ENCODE measurements at regions not wholly inside any gene's neighbourhood (a gene's known extent, or its start where the extent isn't known, plus 50 kb on each side); places are given as distances from the start of the nearest gene placed in this dataset.

DNA sequence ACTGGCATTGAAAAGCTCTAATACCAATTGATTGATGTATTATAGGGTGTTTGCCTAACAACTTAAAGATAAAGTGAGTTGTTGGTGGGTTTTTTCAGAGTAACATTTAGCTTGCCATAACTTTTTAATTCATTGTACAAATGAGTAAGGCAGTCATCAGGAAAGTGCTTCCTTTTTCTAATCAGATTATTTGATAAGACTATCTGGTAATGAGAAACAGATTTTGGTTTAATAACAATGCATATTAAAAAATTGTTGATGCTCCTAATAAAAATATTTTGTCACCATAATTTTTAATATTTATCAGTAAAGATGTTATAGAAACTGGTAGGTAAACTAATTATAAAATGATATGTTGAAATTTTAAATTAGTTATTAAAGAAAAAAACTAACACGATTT lies 51.3 kb downstream of the BLTP1 start:
- no peak for DNase-seq

DNA sequence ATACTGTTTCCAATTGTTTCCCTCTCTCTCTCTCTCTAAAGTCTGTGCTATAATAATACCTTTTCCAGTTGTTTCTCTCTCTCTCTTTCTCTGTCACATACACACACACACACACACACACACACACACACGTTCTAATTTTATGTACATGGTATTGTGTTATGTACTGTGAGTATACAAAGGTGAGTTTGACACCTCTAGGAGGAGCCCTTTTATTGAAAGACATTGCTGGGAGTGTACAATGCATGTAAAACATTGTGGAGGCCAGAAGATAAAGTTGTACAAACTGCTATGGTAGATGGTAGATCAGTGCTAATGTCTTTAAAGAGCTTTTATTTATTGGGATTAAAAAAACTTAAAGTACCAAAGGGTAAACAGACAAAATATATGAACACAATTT lies 53.6 kb downstream of the BLTP1 start:
- no peak for DNase-seq

GRCh38 chr4:122212880-122213279 lies 60.7 kb downstream of the BLTP1 start:
- no peak for DNase-seq

GRCh38 chr4:122218762-122219161 lies 66.6 kb downstream of the BLTP1 start:
- DNase-seq: peak; percentile 22 to 30

DNA sequence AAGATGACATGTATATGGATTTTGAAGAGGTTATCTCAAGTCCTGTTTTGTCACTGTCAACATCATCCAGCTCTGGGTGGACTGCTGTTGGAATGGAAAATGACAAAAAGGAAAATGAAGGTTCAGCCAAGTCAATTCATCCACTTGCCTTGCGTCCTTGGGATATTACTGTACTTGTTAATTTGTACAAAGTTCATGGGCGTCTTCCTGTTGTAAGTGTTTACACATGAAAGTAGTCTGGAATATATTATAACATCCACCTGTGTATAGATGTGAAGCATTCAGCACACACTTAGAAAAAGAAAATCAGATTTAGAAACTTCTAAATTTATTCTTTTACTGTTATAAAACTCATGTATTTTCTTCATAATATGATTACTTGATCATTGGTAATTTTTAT lies 67.2 kb downstream of the BLTP1 start:
- DNase-seq: no peak

GRCh38 chr4:122221322-122221721 lies 69.2 kb downstream of the BLTP1 start:
- no peak for DNase-seq

GRCh38 chr4:122224348-122224747 lies 72.2 kb downstream of the BLTP1 start:
- peak; percentile 6 to 18 for DNase-seq

DNA sequence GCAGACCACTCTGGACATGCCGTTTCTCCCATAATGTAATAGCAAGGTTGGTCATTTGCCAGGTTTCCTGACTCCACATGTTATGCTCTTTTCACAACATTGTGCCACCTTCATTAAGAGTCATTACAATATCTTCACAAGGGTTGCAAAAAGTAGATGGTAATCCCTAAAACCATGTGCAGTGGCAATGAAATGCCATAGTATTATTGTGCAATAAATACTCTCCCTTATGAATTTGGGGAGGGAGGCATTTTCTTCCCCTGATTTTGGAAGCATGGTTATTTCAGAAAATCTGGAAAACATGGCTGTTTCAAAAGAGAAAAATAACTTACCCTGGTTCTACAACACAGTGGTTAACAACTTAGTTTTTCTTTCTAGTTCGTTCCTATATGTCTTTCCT lies 75.1 kb downstream of the BLTP1 start:
- no peak for DNase-seq

GRCh38 chr4:122229857-122230256 lies 77.7 kb downstream of the BLTP1 start:
- no peak for DNase-seq

GRCh38 chr4:122232633-122233032 lies 80.5 kb downstream of the BLTP1 start:
- no peak for DNase-seq

DNA sequence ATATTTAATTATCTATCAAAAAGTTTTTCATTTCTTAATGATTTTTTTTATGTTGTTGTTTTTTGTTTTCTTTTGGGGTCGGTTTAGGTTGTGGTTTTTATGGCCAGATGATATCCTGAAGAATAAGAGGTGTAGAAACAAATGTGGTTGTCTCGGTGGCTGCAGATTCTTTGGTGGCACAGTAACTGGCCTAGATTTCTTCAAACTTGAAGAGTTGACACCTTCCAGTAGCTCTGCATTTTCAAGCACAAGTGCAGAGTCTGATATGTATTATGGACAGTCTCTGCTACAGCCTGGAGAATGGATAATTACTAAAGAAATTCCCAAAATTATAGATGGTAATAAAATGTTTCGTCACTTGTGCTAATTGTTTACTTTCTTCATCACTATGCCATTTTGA lies 82.6 kb downstream of the BLTP1 start:
- DNase-seq: no peak

GRCh38 chr4:122243785-122244184 lies 91.7 kb downstream of the BLTP1 start:
- DNase-seq: no peak

GRCh38 chr4:122244764-122245163 lies 92.6 kb downstream of the BLTP1 start:
- DNase-seq: no peak

DNA sequence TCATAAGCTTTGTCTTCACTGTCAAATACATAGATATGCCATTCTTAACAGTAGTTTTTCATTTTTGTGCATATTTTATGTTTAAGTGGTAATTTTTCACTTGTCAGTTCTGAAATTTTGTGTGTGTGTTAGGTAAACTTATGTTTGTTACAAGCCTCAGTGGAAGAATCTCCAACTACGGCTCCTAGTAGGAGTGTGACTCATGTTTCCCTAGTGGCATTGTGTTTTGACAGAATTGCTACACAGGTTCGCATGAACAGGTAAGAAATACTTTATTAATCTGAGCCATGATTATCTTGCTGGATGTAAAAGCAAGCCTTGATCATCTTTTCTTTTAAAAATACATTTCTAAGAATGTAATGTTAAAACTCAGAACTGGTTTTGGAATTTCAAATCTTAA lies 94.4 kb downstream of the BLTP1 start:
- no peak for DNase-seq

DNA sequence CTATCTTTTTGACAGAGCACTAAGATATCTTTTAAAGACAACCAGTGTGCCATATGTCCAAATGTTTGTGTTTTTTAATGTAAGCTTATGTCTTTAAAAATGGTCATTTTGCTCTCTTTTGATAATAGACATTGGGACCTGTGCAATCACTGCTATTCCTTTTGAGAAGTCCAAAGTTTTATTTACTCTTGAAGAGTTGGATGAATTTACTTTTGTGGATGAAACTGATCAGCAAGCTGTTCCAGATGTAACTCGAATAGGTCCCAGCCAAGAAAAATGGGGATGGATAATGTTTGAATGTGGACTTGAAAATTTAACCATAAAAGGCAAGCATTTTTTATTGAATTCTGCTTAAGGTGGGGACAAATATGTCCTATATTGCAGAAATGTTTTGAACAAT lies 97.2 kb downstream of the BLTP1 start:
- no peak for DNase-seq

- no peak for DNase-seq
Measured at GRCh38 chr4:122252584-122252983, 100.5 kb downstream of the BLTP1 start.

DNA sequence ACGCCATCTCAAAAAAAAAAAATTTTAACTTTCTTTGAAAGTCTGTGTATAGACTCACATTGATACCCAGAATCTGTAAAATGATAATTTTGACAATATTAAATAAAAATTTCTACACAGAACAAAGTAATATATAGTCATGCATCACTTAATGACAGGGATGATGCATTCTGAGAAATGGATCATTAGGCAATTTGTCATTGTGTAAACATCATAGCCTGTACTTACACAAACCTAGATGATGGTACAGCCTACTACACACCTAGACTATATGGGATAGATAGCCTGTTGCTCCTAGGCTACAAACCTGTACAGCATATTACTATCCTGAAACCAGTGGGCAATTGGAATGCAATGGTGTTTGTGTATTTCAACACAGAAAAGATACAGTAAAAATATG lies 107.7 kb downstream of the BLTP1 start:
- DNase-seq: no peak

DNA sequence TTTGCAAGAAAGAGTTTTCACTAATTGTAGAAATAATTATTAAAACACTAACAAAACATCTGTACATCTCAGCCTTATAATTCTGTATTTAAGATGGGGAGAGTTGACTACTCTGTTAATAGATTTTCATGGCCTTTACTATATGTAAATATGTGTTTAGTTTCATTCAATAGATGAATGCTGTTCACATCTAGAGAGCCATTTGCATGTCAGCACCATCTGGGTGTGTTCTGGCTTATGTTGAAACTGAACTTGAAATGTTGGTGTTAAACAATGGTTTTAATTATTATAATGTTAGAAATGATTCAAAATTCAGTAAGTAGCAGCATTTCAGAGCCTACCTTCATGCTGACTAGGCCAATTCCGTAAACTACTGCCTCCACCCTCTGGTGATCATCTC lies 102.5 kb upstream of the ADAD1 start:
- no peak for DNase-seq

- DNase-seq: no peak
Measured at GRCh38 chr4:122278976-122279375, 99.8 kb upstream of the ADAD1 start.

DNA sequence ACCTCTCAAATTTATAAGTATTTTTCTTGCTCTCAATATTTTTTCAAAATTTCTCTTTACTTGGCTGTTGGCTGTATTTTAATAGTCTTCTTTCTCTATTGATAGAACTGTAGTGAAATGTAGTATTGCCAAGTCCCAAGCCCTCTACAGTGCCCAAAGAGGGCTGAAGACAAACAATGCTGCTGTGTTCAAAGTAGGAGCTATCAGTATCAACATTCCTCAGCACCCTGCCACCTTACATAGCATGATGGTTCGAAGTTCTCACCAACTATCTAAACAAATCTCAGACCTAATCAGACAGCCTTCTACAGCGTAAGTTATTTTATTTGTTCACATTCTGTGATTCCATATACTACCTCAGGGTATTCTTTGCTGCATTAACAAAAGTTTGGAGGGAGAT lies 99.1 kb upstream of the ADAD1 start:
- no peak for DNase-seq

DNA sequence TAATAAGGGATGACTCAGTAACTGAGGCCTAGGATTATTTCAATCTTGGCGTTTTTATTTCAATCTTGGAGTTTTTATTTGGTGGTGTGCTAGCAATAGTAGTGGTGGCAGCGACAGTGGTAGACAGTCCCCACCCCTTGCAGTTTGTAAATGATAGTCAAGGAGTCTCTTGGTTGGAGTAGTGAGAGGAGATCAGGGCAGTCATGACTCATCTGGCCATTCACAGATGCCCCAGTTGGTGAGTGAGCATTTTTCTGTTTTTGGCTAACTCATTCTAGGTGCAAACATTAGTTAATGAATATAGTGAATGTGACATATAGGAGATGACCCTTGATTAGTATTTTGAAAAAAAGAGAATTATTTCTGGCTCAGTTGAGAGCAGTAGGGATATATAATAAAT lies 93.5 kb upstream of the ADAD1 start:
- DNase-seq: no peak

GRCh38 chr4:122293374-122294365 lies 85.1 kb upstream of the ADAD1 start:
- DNase-seq: no peak

- DNase-seq: no peak
Measured at GRCh38 chr4:122297694-122298093, 81.1 kb upstream of the ADAD1 start.

DNA sequence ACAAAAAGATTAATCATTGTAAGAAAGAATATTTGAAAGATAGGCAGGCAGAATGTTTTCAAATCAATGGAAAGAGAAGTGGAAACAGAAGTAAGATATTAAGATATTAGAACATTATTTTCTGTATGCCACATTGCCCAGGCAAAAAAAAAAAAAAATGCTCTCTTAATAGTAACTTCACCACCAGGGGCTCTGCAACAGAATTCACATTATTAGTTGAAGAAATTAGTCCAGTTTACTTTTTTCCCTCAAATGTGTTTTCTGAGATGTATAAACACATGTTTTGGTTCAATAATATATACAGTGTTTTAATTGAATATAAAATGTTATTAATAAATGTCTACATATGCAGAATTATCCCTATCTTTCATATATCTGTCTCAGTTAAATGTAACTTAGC lies 78.0 kb upstream of the ADAD1 start:
- DNase-seq: peak in 1 of 2 experiments; percentile 20

DNA sequence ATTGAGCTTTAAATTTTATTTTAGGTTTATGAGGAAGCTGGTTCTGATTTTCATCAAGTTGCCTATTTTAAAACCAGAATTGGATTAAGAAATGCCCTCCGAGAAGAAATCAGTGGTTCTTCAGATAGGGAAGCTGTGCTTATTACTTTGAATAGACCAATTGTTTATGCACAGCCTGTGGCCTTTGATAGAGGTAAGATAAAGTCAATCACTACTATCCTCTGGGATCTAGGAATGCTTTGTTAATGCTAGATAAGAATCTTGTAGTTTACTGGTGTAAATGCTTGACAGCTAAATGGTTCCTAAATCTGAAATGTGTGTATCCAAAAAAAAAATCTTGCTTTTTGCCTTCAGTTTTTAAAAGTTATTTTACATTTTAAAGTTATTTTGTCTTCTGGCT lies 73.0 kb upstream of the ADAD1 start:
- DNase-seq: no peak
